Skeletal muscle satellite cell (primary cell): ENCODE measurements at regions not wholly inside any gene's neighbourhood (a gene's known extent, or its start where the extent isn't known, plus 50 kb on each side); places are given as distances from the start of the nearest gene placed in this dataset.

ENCODE experiments used
- H3K27me3 ChIP-seq: 2 replicates; pipeline ENCODE4 v1.7.0; 2013; ENCODE audit warnings: low read length; ENCODE audit not compliant: control insufficient read depth, insufficient read depth
- H3K36me3 ChIP-seq: 2 replicates; pipeline ENCODE4 v1.7.0; 2013; ENCODE audit warnings: mild to moderate bottlenecking, control low read depth, low read length; ENCODE audit not compliant: insufficient read depth
- H3K4me1 ChIP-seq: 2 replicates; pipeline ENCODE4 v1.7.0; 2013; ENCODE audit warnings: low read length; ENCODE audit not compliant: control insufficient read depth, insufficient read depth
- H3K4me2 ChIP-seq: 2 replicates; pipeline ENCODE4 v1.7.0; 2013; ENCODE audit warnings: mild to moderate bottlenecking, low read length
- H3K4me3 ChIP-seq: 2 replicates; pipeline ENCODE4 v1.7.0; 2013; ENCODE audit warnings: low read length
- H3K9ac ChIP-seq: 2 replicates; pipeline ENCODE4 v1.7.0; 2013; ENCODE audit warnings: mild to moderate bottlenecking, low read depth, low read length, moderate library complexity
- H3K9me3 ChIP-seq: replicated peaks from 2 replicates; pipeline ENCODE4 v1.7.0; 2013; ENCODE audit warnings: mild to moderate bottlenecking, control low read depth, low read length

DNA sequence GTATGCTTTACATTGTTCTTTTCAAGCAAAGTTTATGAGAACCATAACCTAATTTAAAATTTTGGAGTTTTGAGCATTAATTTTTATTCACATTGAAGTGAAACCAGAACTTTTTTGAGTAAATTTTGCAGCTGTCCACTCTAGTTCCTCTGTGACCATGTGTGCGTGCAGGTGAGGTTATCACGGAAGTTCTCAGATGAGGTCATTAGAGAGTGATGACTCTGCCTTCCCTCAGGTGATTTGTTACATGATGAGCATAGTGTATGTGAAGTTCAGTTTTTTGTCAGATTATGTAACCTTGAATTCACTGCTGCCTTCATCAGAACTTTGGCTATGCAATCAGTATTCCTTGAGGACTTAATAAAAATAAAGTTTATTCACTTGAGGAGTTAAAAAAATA lies 828.2 kb downstream of the ADGRL2 start:
- H3K27me3 ChIP-seq = no peaks in the 10 kb centered on the region
- H3K4me3 ChIP-seq = no peak overlapping the region
- H3K9ac ChIP-seq = no peak overlapping the region
- no peaks in the 10 kb centered on the region for H3K36me3 ChIP-seq
- no peaks in the 10 kb centered on the region for H3K4me1 ChIP-seq
- H3K9me3 ChIP-seq = no peaks in the 10 kb centered on the region
- H3K4me2 ChIP-seq = no peak overlapping the region

DNA sequence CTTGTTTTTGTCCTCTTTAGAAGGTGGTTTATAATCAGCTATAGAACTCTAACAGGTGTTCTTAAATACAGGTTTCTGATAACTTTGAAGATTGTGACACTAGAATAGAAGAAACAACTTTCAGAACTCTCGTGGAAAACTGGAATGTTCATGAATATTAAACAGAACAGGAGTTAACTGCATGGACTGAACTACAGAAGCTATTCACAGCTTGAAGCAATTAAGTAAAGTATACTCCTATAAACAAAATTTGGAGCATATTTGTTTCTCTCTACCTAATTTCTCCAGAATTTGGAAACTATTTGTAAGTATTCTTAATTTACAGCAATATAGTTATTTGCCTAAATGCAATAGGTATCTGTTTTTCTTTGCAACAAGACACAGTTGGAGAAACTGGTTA lies 824.8 kb downstream of the ADGRL2 start:
- Histone ChIP-seq H3K9ac (no peak overlapping the region), H3K27me3 (no peaks in the 10 kb centered on the region), H3K4me1 (no peaks in the 10 kb centered on the region), H3K36me3 (no peaks in the 10 kb centered on the region), H3K9me3 (no peaks in the 10 kb centered on the region), H3K4me2 (no peak overlapping the region), H3K4me3 (no peak overlapping the region)

DNA sequence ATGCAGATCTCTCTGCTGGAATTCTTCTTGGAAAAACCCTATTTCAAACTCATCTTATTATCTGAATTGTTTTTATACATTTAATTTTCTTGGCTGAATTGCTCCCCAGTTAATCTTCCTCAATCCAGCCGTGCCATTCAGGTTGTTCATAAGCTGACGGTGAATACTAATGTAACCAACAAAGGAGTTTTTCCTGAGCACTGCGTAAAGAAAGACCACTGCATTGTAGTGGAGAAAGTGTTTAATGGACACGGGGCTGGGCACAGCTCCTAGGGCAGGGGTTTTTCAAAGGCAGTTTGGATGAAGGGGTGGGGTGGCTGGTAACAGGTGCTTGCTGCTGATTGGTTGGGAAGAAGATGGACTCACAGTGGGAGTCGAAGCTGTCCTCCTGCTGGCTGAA lies 820.3 kb downstream of the ADGRL2 start:
- no peak overlapping the region for H3K4me2 ChIP-seq
- no peaks in the 10 kb centered on the region for H3K4me1 ChIP-seq
- H3K4me3 ChIP-seq = no peak overlapping the region
- H3K27me3 ChIP-seq = no peaks in the 10 kb centered on the region
- H3K9ac ChIP-seq = no peak overlapping the region
- H3K36me3 ChIP-seq = no peaks in the 10 kb centered on the region
- H3K9me3 ChIP-seq = no peaks in the 10 kb centered on the region

DNA sequence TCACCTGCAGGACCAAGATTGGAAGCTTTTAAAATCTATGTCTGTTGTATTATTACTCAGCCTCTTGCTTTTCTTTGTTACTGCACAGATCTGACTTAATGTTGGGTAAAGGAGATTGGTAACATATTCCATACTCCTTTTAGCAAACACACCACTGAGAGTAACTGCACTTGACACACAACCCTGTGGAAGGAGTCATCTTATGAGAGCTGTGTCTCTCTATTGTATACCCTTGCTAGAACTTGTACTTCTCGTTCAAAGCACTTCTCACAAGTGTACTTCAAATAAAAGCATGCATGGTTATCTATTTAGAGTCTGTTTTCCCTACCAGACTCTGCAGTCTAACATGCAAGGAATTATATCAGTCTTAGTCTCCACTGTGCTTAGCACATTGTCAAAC lies 813.4 kb downstream of the ADGRL2 start:
- no peak overlapping the region for H3K4me2 ChIP-seq
- no peaks in the 10 kb centered on the region for H3K4me1 ChIP-seq
- no peaks in the 10 kb centered on the region for H3K36me3 ChIP-seq
- no peaks in the 10 kb centered on the region for H3K9me3 ChIP-seq
- no peak overlapping the region for H3K4me3 ChIP-seq
- H3K27me3 ChIP-seq = no peaks in the 10 kb centered on the region
- no peak overlapping the region for H3K9ac ChIP-seq

DNA sequence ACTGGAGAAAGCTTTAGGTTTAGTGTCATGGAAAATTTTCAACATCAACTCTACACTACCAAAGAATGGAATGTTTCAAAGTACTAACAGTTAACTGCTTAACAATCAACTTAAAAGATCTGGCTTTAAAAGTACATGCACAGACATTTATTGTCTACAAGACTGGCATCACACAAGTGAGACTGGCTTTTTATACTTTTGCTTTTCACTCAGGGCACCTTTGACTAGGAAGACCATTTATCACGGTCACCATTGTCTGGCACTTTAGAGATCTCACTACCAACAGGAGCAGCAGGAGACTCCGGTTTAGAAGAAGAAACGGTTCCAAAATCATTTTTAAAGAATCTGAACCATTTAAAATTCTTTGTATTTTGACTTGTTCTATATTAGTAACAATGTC lies 812.3 kb downstream of the ADGRL2 start:
- Histone ChIP-seq H3K4me2 (no peak overlapping the region), H3K27me3 (no peaks in the 10 kb centered on the region), H3K9ac (no peak overlapping the region), H3K36me3 (no peaks in the 10 kb centered on the region), H3K4me1 (no peaks in the 10 kb centered on the region), H3K9me3 (no peaks in the 10 kb centered on the region), H3K4me3 (no peak overlapping the region)

DNA sequence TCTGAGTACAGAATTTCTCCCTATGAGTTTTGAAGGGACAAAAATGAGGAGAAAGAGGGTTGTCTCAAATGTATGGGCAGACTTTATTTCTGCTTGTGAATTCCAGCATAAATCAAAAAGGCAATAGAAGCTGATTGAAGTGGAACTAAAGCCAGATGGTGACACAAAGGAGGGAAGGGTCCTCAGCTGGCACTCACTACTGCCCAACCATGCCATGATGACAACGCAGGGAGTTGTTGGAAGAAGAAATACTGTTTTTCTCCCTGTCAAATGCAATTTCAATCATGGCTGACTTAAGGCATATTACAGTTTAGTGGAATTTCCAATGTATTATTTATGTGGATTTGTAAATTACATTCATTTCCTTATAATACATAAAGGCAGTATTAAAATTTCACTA lies 805.8 kb downstream of the ADGRL2 start:
- Histone ChIP-seq H3K9me3 (no peaks in the 10 kb centered on the region), H3K4me3 (no peak overlapping the region), H3K9ac (no peak overlapping the region), H3K4me2 (no peak overlapping the region), H3K27me3 (no peaks in the 10 kb centered on the region), H3K4me1 (no peaks in the 10 kb centered on the region), H3K36me3 (no peaks in the 10 kb centered on the region)

DNA sequence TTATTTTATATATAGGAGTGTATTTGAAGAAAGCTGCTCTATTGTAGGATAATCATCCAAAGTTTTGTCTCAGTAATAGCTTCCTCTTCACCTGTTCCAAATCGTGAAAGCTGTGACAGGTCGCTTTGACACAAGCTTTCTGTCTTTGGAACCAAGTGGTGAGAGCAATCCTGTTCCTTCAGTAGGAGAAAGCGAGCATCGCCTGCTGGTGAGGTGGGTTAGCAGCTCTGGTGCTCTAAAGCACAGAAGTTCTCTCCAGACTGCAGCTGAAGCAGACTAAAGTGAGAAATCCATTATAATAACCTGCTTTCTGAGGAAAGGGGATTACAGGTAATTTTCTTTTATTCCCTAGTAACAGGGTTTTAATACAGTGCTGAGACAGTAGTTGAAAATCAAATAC lies 803.8 kb downstream of the ADGRL2 start:
- Histone ChIP-seq H3K4me1 (no peaks in the 10 kb centered on the region), H3K36me3 (no peaks in the 10 kb centered on the region), H3K4me3 (no peak overlapping the region), H3K9ac (no peak overlapping the region), H3K4me2 (no peak overlapping the region), H3K9me3 (no peaks in the 10 kb centered on the region), H3K27me3 (no peaks in the 10 kb centered on the region)

DNA sequence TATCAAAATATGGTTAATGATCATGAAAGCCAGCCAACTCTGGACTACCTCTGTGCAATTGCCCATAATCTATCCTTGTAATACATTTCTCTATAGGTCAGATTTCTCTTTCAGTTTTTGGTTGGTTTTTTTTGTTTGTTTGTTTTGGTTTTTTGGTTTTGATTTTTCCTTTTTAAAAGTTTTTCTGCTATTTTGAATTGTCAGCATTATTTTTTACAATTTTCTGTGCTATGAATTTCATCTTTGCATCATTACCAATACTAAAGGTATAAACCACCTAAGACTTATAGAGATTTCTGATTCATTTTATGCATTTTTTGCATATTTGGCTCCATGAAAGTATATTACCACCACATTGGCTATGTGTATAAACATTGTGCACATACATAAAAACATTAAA lies 799.6 kb downstream of the ADGRL2 start:
- H3K9ac ChIP-seq = no peak overlapping the region
- no peaks in the 10 kb centered on the region for H3K9me3 ChIP-seq
- no peak overlapping the region for H3K4me2 ChIP-seq
- no peak overlapping the region for H3K4me3 ChIP-seq
- H3K36me3 ChIP-seq = no peaks in the 10 kb centered on the region
- no peaks in the 10 kb centered on the region for H3K4me1 ChIP-seq
- no peaks in the 10 kb centered on the region for H3K27me3 ChIP-seq

DNA sequence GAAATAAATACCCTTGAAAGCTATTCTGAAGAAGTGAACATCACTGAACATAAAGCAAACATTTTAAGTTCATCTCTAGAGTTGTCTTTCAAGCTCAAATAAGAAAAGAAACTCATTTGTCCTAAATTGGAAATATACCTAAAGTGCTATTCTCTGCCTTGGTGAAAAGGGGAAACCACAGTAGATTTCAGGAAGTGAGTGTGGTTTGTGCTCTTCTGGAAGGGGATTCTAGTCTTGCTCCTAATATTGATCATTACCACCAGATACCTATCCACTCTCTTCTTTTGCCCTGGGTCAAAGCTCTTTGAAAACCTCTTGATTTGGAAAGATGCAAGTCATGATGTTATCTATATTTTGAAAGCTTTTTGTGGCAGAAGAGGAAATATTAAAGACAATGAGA lies 798.1 kb downstream of the ADGRL2 start:
- Histone ChIP-seq H3K36me3 (no peaks in the 10 kb centered on the region), H3K4me2 (no peak overlapping the region), H3K9me3 (no peaks in the 10 kb centered on the region), H3K4me1 (no peaks in the 10 kb centered on the region), H3K9ac (no peak overlapping the region), H3K27me3 (no peaks in the 10 kb centered on the region), H3K4me3 (no peak overlapping the region)

DNA sequence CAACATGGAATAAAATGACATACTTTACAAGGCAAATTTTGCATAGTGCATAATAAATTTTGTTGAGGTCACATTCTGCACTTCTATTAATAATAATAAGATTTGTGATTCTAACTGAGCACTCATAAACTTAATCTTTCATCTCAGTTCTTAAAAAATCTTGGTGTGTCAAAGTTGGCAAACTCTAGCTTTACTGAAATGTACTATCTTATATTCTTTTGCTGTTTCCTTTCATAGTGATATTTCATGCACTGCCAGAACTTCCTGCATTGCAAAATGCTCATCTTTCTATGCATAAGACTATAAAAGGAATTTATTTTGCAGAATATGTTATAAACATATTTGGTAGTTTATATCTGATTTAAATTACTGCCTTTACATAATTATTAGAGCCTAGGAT lies 797.6 kb downstream of the ADGRL2 start:
- H3K27me3 ChIP-seq = no peaks in the 10 kb centered on the region
- no peak overlapping the region for H3K4me2 ChIP-seq
- no peak overlapping the region for H3K9ac ChIP-seq
- no peaks in the 10 kb centered on the region for H3K4me1 ChIP-seq
- H3K9me3 ChIP-seq = no peaks in the 10 kb centered on the region
- no peaks in the 10 kb centered on the region for H3K36me3 ChIP-seq
- no peak overlapping the region for H3K4me3 ChIP-seq

DNA sequence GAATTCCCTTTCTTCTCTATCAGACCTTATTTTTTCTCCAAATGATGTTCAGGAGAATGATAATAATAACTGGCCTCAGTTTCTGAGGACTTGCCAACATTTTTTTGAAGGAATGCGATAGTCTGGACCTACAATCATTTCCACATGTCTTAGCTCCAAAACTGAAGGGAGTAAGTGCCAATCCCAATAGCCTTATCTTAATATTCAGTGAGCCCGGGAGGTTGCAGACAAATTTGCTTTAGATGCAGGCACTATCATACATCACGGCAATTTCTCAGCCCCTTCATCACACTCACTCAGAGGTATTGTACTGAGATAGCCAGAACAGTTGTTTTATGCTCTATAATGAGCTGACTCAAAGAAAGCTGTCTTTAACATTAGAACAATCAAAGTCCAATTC lies 796.9 kb downstream of the ADGRL2 start:
- Histone ChIP-seq H3K36me3 (no peaks in the 10 kb centered on the region), H3K4me3 (no peak overlapping the region), H3K9ac (no peak overlapping the region), H3K9me3 (no peaks in the 10 kb centered on the region), H3K4me2 (no peak overlapping the region), H3K27me3 (no peaks in the 10 kb centered on the region), H3K4me1 (no peaks in the 10 kb centered on the region)

DNA sequence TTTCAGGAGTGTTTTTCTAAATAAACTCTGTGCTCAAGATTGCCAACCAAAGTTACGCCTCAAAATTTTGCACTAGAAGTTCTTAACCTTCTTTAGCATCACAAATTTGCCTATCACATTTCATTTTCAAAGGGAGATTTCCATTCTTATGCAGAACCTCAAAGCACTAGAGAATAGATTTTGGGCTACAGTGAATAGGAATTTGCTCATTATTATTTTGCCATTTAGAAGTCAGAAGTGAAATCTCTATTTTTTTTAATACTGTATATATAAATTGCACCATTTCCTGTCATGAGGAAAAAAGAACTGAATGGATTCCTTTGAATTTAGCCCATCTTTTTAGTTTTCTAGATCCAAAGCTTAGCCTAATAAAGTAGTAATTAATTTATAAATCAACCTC lies 796.4 kb downstream of the ADGRL2 start:
- H3K4me3 ChIP-seq = no peak overlapping the region

DNA sequence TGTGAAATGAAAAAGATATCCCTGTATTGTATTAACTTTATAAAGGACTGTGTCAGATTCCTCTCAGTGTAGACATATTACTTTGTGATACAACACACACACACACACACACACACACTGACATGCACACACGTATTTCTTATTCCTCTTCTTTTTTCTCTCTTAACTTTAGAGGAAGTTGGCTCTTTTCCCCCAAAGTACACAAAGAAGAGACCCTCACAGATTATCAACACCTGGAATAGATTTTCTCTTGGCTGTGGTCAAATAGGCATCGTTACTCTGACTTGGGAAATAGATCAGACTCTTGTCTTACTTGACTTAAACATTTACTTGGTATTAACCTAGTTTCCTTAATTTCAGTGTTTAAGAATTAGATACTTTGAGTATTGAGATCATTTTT lies 792.8 kb downstream of the ADGRL2 start:
- no peaks in the 10 kb centered on the region for H3K36me3 ChIP-seq
- no peaks in the 10 kb centered on the region for H3K9me3 ChIP-seq
- H3K27me3 ChIP-seq = no peaks in the 10 kb centered on the region
- H3K4me2 ChIP-seq = no peak overlapping the region
- H3K9ac ChIP-seq = no peak overlapping the region
- no peaks in the 10 kb centered on the region for H3K4me1 ChIP-seq
- H3K4me3 ChIP-seq = no peak overlapping the region

More for the DNA sequence above, 796.4 kb downstream of the ADGRL2 start:
- Histone ChIP-seq H3K4me2 (no peak overlapping the region), H3K27me3 (no peaks in the 10 kb centered on the region), H3K36me3 (no peaks in the 10 kb centered on the region), H3K4me1 (no peaks in the 10 kb centered on the region), H3K9me3 (no peaks in the 10 kb centered on the region), H3K9ac (no peak overlapping the region)
